Fibroblast of pulmonary artery (primary cell): ENCODE measurements at regions not wholly inside any gene's neighbourhood (a gene's known extent, or its start where the extent isn't known, plus 50 kb on each side); places are given as distances from the start of the nearest gene placed in this dataset.
"Not testable (repeated sequence)": the region's sequence is repeated elsewhere in the genome, so short reads cannot be mapped to it uniquely, and the experiment has no call there.

Experiments used
- DNase-seq: peaks from one replicate; pipeline ENCODE4 v3.0.0-alpha.2; 2010; ENCODE audit warnings: low read depth
- H3K4me3 ChIP-seq: replicated peaks from 2 replicates; pipeline ENCODE4 v1.5.1; 2011; ENCODE audit warnings: low read depth, mild to moderate bottlenecking, control low read depth, low read length, moderate library complexity
- TF ChIP-seq, protein P1 (sequence below): IDR thresholded peaks from 2 replicates; pipeline ENCODE4 v1.5.1; 2011; ENCODE audit warnings: mild to moderate bottlenecking, control low read depth, low read length, inconsistent platforms; ENCODE audit errors: missing control alignments

DNA sequence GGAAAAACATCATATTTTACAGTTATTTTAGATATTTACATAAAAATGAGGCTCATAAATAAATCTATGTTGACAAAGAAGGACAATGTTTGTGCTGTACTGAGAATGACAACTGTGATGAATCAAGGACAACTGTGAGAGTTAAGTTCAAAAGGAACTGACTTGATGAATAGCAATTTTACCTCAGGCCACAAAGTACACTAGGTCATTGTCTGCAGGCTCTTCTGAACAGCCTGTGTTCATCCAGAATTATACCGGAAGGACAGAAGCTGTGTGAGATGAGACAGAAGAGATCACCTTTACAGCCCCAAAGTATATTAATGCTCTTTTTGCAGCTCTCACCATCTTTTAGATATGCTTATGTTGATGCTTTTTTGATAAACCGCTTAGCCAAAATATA lies 2375.5 kb upstream of the PCDH20 start:
- H3K4me3 ChIP-seq, DNase-seq: not testable (repeated sequence)

DNA sequence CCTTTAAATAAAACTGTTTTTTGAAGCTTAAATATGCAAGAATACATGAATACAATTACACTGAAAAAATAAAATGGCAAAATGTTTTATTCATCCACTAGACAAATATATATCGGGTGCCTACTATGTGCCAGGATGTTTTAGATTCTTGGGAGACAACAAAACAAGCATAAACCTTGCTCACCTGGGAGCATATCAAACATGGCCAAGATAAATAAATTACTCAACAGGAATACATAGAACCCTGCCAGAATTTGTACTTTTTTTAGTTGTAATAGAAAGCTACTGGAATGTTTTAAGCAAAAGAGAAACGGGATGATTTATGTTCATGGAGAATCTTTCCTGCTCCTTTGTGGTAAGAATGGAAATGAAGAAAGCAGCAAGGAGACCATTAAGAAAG lies 2358.5 kb upstream of the PCDH20 start:
- no peak overlapping the region for H3K4me3 ChIP-seq
- no peak for DNase-seq
- TF ChIP-seq, protein P1, sequence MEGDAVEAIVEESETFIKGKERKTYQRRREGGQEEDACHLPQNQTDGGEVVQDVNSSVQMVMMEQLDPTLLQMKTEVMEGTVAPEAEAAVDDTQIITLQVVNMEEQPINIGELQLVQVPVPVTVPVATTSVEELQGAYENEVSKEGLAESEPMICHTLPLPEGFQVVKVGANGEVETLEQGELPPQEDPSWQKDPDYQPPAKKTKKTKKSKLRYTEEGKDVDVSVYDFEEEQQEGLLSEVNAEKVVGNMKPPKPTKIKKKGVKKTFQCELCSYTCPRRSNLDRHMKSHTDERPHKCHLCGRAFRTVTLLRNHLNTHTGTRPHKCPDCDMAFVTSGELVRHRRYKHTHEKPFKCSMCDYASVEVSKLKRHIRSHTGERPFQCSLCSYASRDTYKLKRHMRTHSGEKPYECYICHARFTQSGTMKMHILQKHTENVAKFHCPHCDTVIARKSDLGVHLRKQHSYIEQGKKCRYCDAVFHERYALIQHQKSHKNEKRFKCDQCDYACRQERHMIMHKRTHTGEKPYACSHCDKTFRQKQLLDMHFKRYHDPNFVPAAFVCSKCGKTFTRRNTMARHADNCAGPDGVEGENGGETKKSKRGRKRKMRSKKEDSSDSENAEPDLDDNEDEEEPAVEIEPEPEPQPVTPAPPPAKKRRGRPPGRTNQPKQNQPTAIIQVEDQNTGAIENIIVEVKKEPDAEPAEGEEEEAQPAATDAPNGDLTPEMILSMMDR, result no peak

DNA sequence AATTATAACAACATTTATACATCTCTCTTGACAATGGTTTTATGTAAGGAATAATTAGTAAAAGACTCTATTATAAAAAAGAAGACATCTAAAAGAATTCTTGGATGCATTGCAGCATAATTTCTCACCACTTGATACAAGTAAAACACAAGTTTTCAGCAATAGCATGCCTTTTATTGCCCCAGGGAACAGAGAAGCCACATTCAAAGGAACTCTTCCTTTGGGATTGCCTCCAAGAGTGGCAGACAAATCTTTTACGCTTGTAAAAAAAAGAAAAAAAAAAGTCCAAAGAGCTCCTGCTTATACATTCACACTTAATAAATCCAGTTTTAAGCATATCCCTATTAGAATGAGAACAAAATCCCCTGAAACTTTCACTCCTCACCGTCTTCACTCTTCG lies 2357.8 kb upstream of the PCDH20 start:
- DNase-seq, result no peak
- H3K4me3 ChIP-seq, result no peak overlapping the region
- TF ChIP-seq, protein P1, result no peak

DNA sequence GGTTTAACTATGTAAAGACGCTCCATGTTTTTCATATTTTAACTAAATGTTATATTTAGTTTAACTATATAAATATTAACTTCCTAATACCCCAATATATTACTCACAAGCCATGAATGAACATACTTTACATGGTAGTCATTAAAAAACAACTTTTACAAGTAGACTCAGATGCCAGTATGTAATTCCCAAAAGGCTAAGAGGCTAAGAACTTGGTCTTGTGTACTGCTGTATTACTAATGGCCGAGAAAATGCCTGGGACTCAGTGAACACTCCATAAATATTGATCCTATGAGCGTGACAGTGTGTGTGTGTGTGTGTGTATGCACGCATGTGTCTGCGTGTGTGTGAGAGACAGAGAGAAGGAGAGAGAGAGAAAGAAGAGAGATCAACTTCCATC lies 2342.0 kb upstream of the PCDH20 start:
- H3K4me3 ChIP-seq, DNase-seq: not testable (repeated sequence)

DNA sequence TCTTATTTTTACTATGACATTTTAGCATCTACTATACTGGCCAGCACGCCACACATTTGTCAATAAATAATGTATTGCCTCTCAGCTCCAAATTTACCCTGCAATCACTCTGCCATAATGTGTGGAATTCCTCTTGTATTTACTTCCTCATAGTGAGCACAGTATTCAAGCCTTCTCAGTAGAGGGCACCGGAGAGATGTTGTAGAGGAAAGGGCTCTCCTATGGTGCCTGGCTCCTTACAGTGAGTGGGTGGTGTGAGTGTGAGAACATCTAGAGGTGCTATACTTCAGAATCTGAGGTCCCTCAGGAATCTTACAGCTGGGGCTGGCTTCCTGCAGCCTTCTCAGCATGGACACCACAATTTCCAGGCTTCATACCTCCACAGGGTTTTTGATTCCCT lies 2334.2 kb upstream of the PCDH20 start:
- not testable (repeated sequence) for H3K4me3 ChIP-seq, DNase-seq

DNA sequence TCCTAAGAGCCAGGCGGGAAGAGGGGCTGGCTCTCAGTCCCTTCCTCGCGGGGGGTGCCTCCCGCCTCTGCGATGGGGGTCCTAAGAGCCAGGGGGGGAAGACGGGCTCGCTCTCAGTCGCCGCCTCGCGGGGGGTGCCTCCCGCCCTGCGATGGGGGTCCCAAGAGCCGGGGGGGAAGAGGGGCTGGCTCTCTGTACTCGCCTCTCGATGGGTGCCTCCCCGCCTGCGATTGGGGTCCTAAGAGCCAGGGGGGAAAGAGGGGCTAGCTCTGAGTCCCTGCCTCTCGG lies 2326.1 kb upstream of the PCDH20 start:
- not testable (repeated sequence) for DNase-seq

DNA sequence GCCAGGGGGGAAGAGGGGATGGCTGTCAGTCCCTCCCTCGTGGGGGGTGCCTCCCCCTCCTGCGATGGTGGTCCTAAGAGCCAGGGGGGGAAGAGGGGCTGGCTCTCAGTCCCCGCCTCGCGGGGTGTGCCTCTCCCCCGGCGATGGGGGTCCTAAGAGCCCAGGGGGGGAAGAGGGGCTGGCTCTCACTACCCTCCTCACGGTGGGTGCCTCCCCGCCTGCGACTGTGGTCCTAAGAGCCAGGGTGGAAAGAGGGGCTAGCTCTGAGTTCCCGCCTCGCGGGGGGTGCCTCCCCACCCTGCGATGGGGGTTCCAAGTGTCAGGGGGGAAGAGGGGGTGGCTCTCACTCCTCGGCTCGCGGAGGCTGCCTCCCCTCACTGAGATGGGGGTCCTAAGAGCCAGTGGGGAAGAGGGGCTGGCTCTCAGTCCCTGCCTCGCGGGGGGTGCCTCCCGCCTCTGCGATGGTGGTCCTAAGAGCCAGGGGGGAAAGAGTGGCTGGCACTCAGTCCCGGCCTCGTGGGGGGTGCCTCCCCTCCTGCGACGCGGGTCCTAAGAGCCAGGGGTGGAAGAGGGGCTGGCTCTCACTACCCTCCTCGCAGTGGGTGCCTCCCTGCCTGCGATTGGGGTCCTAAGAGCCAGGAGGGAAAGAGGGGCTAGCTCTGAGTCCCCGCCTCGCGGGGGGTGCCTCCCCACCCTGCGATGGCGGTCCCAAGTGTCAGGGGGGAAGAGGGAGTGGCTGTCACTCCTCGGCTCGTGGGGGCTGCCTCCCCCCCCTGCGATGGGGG lies 2325.6 kb upstream of the PCDH20 start:
- TF ChIP-seq, protein P1, result no peak
- no peak for DNase-seq
- H3K4me3 ChIP-seq, result no peak overlapping the region

More for the DNA sequence above, 2326.1 kb upstream of the PCDH20 start:
- not testable (repeated sequence) for H3K4me3 ChIP-seq

DNA sequence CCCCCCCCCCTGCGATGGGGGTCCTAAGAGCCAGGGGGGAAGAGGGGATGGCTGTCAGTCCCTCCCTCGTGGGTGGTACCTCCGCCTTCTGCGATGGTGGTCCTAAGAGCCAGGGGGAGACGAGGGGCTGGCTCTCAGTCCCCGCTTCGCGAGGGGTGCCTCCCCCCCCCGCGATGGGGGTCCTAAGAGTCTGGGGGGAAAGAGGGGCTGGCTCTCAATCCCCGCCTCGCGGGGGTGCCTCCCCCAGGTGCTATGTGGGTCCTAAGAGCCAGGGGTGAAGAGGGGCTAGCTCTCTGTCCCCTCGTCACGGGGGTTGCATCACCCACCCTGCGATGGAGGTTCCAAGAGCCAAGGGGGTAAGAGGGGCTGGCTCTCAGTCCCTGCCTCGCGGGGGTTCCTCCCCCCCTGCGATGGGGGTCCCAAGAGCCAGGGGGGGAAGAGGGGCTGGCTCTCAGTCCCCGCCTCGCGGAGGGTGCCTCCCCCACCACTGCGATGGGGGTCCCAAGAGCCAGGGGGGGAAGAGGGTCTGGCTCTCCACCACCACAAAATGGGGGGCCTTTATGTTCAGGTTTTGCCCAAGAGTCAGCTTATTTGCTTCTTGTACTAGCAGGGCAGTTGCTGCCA lies 2323.6 kb upstream of the PCDH20 start:
- not testable (repeated sequence) for DNase-seq, H3K4me3 ChIP-seq

DNA sequence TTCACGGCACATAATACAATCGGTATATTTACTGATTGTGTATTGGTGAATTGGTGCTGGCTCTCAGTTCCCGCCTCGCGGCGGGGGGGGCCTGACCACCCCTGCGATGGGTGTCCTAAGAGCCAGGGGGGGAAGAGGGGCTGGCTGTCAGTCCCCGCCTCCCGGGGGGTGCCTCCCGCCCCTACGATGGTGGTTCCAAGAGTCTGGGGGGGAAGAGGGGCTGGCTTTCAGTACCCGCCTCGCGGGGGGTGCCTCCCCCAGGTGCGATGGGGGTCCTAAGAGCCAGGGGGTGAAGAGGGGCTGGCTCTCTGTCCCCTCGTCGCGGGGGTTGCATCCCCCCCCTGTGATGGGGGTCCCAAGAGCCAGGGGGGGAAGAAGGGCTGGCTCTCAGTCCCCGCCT lies 2321.8 kb upstream of the PCDH20 start:
- TF ChIP-seq, protein P1, result no peak
- DNase-seq, result no peak
- H3K4me3 ChIP-seq, result no peak overlapping the region

DNA sequence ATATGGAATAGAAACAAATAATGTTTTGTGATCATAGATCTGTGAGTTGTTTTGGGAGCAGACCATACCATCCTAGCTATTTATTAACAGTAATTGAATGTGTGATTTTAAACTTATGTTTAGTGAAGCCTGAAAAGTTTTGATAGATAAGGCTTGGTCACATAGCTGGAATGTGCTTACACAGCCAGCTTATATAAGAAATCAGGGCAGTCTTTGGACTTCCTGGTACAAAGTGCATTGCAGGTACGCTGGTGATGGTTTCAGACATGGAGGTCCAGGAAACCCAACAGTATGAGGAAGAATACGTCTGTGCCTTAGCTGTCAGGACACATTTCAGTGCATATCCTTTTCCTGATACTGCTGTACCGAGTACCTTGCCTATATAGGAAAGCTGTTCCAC lies 2316.2 kb upstream of the PCDH20 start:
- no peak for DNase-seq
- no peak overlapping the region for H3K4me3 ChIP-seq
- TF ChIP-seq, protein P1, result no peak

DNA sequence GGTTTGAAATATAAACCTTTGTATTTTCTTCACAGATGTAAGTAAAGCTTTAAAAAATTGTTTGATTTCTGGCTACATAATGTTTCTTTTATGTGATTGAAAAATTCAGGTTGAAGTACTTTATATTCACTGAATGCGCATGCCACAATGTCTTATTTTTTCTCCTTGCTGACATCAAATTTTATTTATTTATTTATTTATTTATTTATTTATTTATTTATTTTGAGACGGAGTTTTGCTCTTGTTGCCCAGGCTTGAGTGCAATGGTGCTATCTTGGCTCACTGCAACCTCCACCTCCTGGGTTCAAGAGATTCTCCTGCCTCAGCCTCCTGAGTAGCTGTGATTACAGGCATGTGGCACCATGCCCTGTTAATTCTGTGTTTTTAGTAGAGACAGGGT lies 2296.5 kb upstream of the PCDH20 start:
- DNase-seq, H3K4me3 ChIP-seq: not testable (repeated sequence)
